ENCODE measurements at regions not wholly inside any gene's neighbourhood (a gene's known extent, or its start where the extent isn't known, plus 50 kb on each side); places are given as distances from the start of the nearest gene placed in this dataset.
"Not testable (repeated sequence)": the region's sequence is repeated elsewhere in the genome, so short reads cannot be mapped to it uniquely, and the experiment has no call there.

DNA sequence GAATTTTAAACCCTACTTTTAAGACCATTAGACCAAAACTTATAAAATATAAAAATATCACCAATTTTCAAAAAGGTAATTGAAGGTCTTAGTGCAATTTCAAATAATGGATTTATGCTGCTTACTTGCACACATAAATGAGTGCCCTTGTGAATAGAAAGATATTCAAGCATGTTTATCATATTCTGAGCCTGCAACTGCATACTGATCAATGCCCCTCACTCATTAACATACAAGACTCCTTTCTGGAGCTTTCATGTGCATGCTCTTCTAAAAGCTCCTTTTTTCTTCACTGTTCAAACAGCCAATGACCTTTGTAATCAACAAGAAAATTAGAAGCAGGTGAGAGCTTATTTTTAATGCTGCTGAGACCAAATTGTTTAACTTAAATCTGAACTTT is 1139.3 kb downstream of the HACE1 start:
- H3K27ac ChIP-seq, result no peak overlapping the region
- H3K27me3 ChIP-seq, result no peaks in the 10 kb centered on the region
- H3K4me1 ChIP-seq, result no peaks in the 10 kb centered on the region
- H3K36me3 ChIP-seq, result no peaks in the 10 kb centered on the region
- no peak for DNase-seq
- no peak overlapping the region for H3K4me3 ChIP-seq
- no peaks in the 10 kb centered on the region for H3K9me3 ChIP-seq (replicated peaks)

- DNase-seq, result no peak
- H3K9me3 ChIP-seq (replicated peaks), result no peaks in the 10 kb centered on the region
- no peaks in the 10 kb centered on the region for H3K4me1 ChIP-seq
- H3K27ac ChIP-seq, result no peak overlapping the region
- H3K4me3 ChIP-seq, result no peak overlapping the region
- H3K36me3 ChIP-seq, result no peaks in the 10 kb centered on the region
- H3K27me3 ChIP-seq, result no peaks in the 10 kb centered on the region
Observed at GRCh38 chr6:103719545-103719944, 1140.2 kb downstream of the HACE1 start.

DNA sequence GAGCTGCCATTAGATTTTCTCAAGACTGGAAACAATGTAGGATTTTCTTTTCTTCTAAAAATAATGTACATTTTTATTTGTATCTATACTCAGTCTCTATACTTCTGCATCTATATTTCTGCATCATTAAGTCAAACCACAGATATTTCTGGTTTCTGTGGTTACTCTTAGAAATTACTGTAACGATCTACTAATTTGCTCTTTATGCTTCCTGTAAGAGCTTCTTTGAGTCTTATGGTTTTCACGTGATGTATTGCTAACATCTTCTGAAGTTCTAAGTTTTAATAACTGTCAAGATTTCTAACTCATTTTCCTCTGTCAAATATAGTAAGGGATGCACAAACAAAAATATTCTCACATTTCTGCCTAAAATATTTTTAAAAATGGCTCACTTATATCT is 1144.5 kb downstream of the HACE1 start:
- Histone ChIP-seq H3K9me3 (replicated peaks) (no peaks in the 10 kb centered on the region), H3K4me3 (no peak overlapping the region), H3K4me1 (no peaks in the 10 kb centered on the region), H3K27me3 (no peaks in the 10 kb centered on the region), H3K36me3 (no peaks in the 10 kb centered on the region), H3K27ac (no peak overlapping the region)
- no peak for DNase-seq

DNA sequence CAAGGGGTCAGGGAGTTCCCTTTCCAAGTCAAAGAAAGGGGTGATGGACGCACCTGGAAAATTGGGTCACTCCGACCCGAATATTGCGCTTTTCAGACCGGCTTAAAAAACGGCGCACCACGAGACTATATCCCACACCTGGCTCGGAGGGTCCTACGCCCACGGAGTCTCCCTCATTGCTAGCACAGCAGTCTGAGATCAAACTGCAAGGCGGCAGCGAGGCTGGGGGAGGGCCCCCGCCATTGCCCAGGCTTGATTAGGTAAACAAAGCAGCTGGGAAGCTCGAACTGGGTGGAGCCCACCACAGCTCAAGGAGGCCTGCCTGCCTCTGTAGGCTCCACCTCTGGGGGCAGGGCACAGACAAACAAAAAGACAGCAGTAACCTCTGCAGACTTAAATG is 1150.5 kb downstream of the HACE1 start:
- not testable (repeated sequence) for H3K9me3 ChIP-seq (replicated peaks); H3K27ac ChIP-seq; H3K27me3 ChIP-seq; H3K4me3 ChIP-seq; H3K4me1 ChIP-seq; DNase-seq; H3K36me3 ChIP-seq

GRCh38 chr6:103707596-103708325 is 1152.0 kb downstream of the HACE1 start:
- Histone ChIP-seq H3K36me3 (no peaks in the 10 kb centered on the region), H3K9me3 (replicated peaks) (no peaks in the 10 kb centered on the region), H3K27ac (no peak overlapping the region), H3K4me3 (no peak overlapping the region), H3K4me1 (no peaks in the 10 kb centered on the region), H3K27me3 (0 out of 2 replicates have a peak, but pooled peaks cover 5% of the 10 kb centered on the region)
- DNase-seq, result no peak

DNA sequence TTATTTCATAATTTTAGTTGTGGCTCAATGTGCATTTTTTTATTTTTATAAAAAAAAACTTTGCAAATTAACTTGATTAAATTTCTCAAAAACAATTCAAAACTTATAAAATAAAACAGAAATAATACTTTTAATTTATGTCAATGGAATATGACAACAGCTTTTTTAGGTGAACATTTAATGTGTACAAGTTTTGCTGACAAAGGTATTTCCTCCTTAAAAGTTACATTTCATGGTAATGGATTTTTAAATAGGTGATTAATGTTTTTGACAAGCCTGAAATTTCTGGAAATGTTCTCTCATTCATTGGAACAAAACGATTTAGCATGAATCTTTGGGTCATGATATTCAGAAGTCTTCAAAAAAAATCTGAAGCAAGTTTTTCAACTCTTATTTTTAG is 1160.0 kb downstream of the HACE1 start:
- H3K4me1 ChIP-seq, result no peaks in the 10 kb centered on the region
- H3K36me3 ChIP-seq, result no peaks in the 10 kb centered on the region
- H3K4me3 ChIP-seq, result no peak overlapping the region
- no peak overlapping the region for H3K27ac ChIP-seq
- H3K9me3 ChIP-seq (replicated peaks), result no peaks in the 10 kb centered on the region
- peaks cover 3% of the 10 kb centered on the region; the same call in 1 of the 2 replicates for H3K27me3 ChIP-seq
- DNase-seq, result no peak

DNA sequence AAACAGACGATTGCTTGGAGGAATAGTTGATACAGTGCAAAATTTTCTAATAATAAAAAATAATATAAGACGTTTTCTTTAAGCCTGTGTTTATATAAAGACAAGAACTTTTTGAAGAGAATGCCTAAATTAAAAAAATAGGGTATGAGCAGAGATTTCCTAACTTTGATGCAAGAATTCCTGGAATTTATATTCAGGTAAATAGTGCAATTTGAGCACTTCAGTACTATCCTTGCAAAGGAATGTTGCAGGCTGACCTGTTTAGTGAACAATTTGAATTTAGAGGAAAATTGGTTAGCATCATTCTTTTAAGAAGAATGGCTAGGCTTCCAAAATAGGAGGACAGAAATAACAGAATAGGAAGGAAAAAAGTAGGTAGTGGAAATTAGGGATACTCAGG is 1172.3 kb downstream of the HACE1 start:
- no peak for DNase-seq
- Histone ChIP-seq H3K27ac (no peak overlapping the region), H3K4me3 (no peak overlapping the region), H3K36me3 (no peaks in the 10 kb centered on the region), H3K27me3 (no peaks in the 10 kb centered on the region), H3K9me3 (replicated peaks) (no peaks in the 10 kb centered on the region), H3K4me1 (no peaks in the 10 kb centered on the region)

GRCh38 chr6:103680116-103680515 is 1179.6 kb downstream of the HACE1 start:
- no peak overlapping the region for H3K27ac ChIP-seq
- DNase-seq, result no peak
- no peak overlapping the region for H3K4me3 ChIP-seq
- H3K9me3 ChIP-seq (replicated peaks), result no peaks in the 10 kb centered on the region
- H3K27me3 ChIP-seq, result no peaks in the 10 kb centered on the region
- no peaks in the 10 kb centered on the region for H3K4me1 ChIP-seq
- H3K36me3 ChIP-seq, result no peaks in the 10 kb centered on the region

DNA sequence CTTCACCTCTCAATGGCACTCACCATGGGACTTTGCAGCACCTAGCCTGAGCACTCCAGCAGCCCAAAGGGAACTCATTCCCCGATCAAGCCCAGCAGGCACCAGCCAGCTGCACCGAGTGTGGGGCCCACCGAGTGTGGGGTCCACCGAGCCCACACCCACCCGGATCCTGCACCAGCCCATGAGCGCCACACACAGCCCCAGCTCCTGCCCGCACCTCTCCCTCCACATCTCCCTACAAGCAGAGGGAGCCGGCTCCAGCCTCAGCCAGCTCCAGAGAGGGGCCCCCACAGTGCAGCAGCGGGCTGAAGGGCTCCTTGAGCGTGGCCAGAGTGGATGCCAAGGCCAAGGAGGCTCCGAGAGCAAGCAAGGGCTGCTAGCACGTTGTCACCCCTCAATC is 1182.4 kb downstream of the HACE1 start:
- H3K27me3 ChIP-seq, result no peaks in the 10 kb centered on the region
- no peak overlapping the region for H3K27ac ChIP-seq
- no peak overlapping the region for H3K4me3 ChIP-seq
- DNase-seq, result no peak
- no peaks in the 10 kb centered on the region for H3K4me1 ChIP-seq
- H3K9me3 ChIP-seq (replicated peaks), result no peaks in the 10 kb centered on the region
- no peaks in the 10 kb centered on the region for H3K36me3 ChIP-seq

GRCh38 chr6:103675807-103676406 is 1183.8 kb downstream of the HACE1 start:
- H3K27me3 ChIP-seq, result no peaks in the 10 kb centered on the region
- H3K9me3 ChIP-seq (replicated peaks), result no peaks in the 10 kb centered on the region
- H3K27ac ChIP-seq, result no peak overlapping the region
- no peaks in the 10 kb centered on the region for H3K36me3 ChIP-seq
- no peak for DNase-seq
- no peaks in the 10 kb centered on the region for H3K4me1 ChIP-seq
- no peak overlapping the region for H3K4me3 ChIP-seq

GRCh38 chr6:103674790-103675189 is 1184.9 kb downstream of the HACE1 start:
- H3K27me3 ChIP-seq, result no peaks in the 10 kb centered on the region
- H3K9me3 ChIP-seq (replicated peaks), result no peaks in the 10 kb centered on the region
- H3K4me3 ChIP-seq, result no peak overlapping the region
- H3K4me1 ChIP-seq, result no peaks in the 10 kb centered on the region
- DNase-seq, result no peak
- H3K36me3 ChIP-seq, result no peaks in the 10 kb centered on the region
- H3K27ac ChIP-seq, result no peak overlapping the region

DNA sequence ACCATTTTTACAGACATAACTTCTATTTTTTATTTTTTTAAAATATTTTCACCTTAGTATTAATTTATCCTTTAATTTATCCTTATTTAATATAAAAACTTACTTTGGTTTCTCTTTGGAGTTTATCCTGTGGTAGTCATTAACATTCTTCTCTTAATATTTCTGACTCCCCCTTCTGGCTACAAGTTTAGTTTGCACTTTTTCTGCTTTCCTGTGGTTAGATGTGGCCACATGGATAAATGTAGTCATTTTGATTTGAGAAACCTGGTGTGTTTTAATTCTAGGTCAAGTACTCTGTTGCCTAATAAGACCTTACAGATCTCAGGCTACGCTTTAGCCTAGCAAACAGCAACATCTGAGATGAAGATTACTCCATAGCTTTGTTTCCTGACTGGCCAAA is 1187.5 kb downstream of the HACE1 start:
- DNase-seq, result peak in 1 of 2 experiments; percentile 17
- no peak overlapping the region for H3K27ac ChIP-seq
- no peak overlapping the region for H3K4me3 ChIP-seq
- H3K27me3 ChIP-seq, result no peaks in the 10 kb centered on the region
- H3K4me1 ChIP-seq, result no peaks in the 10 kb centered on the region
- H3K9me3 ChIP-seq (replicated peaks), result no peaks in the 10 kb centered on the region
- H3K36me3 ChIP-seq, result no peaks in the 10 kb centered on the region

GRCh38 chr6:103629613-103630012 is 1230.1 kb downstream of the HACE1 start:
- no peak overlapping the region for H3K27ac ChIP-seq
- H3K4me3 ChIP-seq, result no peak overlapping the region
- peaks cover 3% of the 10 kb centered on the region; the same call in 1 of the 2 replicates for H3K27me3 ChIP-seq
- no peak for DNase-seq
- no peaks in the 10 kb centered on the region for H3K36me3 ChIP-seq
- H3K9me3 ChIP-seq (replicated peaks), result no peaks in the 10 kb centered on the region
- no peaks in the 10 kb centered on the region for H3K4me1 ChIP-seq

- Histone ChIP-seq H3K4me3 (no peak overlapping the region), H3K27ac (no peak overlapping the region), H3K9me3 (replicated peaks) (no peaks in the 10 kb centered on the region; the same call in 1 of the 2 replicates), H3K36me3 (no peaks in the 10 kb centered on the region), H3K4me1 (no peaks in the 10 kb centered on the region), H3K27me3 (peaks cover 3% of the 10 kb centered on the region; the same call in 1 of the 2 replicates)
- DNase-seq, result no peak
Observed at GRCh38 chr6:103617642-103618041, 1242.1 kb downstream of the HACE1 start.

GRCh38 chr6:103587722-103588121 is 1272.0 kb downstream of the HACE1 start:
- Histone ChIP-seq H3K27me3 (no peaks in the 10 kb centered on the region), H3K4me3 (no peak overlapping the region), H3K9me3 (replicated peaks) (no peaks in the 10 kb centered on the region), H3K4me1 (no peaks in the 10 kb centered on the region), H3K27ac (no peak overlapping the region), H3K36me3 (no peaks in the 10 kb centered on the region)
- DNase-seq, result no peak

- Histone ChIP-seq H3K4me3 (no peak overlapping the region), H3K9me3 (replicated peaks) (no peaks in the 10 kb centered on the region), H3K27me3 (no peaks in the 10 kb centered on the region), H3K4me1 (no peaks in the 10 kb centered on the region), H3K27ac (no peak overlapping the region), H3K36me3 (no peaks in the 10 kb centered on the region)
- no peak for DNase-seq
Observed at GRCh38 chr6:103578115-103578514, 1281.6 kb downstream of the HACE1 start.
